Activated T-cell treated with anti-CD3 and anti-CD28 coated beads for 1 hour (primary cell): ENCODE measurements at regions not wholly inside any gene's neighbourhood (a gene's known extent, or its start where the extent isn't known, plus 50 kb on each side); places are given as distances from the start of the nearest gene placed in this dataset.
"Not testable (repeated sequence)": the region's sequence is repeated elsewhere in the genome, so short reads cannot be mapped to it uniquely, and the experiment has no call there.

ENCODE experiments used
- DNase-seq: peaks from one replicate; pipeline ENCODE4 v3.0.0-alpha.2; 2020; ENCODE audit warnings: low read depth

- DNase-seq, result no peak
These were observed 299.8 kb upstream of the NOX3 start for GRCh38 chr6:155755452-155755851.

DNA sequence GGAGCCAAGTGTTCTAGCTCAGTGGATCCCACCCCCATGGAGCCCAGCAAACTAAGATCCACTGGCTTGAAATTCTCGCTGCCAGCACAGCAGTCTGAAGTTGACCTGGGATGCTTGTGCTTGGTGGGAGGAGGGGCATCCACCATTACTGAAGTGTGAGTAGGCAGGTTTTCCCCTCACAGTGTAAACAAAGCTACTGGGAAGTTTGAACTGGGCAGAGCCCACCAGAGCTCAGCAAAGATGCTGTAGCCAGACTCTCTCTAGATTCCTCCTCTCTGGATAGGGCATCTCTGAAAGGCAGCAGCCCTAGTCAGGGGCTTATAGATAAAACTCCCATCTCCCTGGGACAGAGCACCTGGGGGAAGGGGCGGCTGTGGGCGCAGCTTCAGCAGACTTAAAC lies 293.1 kb upstream of the NOX3 start:
- DNase-seq, result not testable (repeated sequence)

GRCh38 chr6:155747491-155747890 lies 291.9 kb upstream of the NOX3 start:
- DNase-seq, result no peak

DNA sequence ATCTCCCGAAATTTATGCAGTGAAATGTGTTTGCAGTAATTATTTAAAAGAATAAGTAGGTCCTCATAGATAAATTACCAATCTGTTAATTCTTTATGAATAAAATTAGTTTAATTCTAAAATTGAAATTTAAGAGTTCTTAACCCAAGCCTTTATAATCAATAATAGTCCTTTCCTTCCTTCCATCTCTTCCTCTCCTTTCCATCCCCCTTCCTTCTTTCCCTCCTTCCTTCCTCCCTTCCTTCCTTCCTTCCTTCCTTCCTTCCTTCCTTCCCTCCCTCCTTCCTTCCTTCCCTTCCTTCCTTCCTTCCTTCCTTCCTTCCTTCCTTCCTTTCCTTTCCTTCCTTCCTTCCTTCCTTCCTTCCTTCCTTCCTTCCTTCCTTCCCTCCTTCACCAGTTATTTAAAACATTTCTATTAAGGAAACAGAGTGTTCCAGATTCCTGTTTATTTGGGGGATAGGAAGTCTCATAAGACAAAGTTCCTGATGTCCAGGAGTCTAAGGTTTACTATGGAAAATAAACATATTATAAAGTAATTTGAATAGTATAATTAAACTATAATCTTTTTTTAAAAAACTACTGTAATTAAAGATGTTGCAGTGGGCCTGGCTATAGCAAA lies 285.3 kb upstream of the NOX3 start:
- DNase-seq, result no peak

DNA sequence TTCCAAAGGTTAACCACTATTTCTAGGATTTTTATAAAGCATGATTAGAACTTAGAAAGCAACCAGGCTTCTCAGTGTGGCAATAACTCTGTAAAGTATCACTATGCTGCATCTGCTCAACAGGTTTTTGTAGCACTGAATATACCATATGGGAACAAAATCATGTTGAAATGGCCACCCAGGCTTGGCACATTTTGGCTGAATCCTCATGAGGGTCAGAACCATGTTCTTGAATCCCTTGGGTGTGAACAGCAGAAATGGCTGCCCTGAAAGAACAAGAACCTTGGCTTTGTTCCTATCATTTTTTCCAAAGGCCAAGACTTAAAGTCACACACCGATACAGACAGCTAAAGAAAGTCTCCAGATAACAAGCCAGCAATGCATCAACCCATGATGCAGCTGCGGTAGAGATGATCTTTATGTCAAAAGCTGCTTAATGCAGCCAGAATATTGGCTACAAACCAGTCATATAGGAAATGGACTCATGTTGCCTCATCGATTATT lies 283.0 kb upstream of the NOX3 start:
- no peak for DNase-seq

GRCh38 chr6:155717374-155717773 lies 261.7 kb upstream of the NOX3 start:
- DNase-seq, result no peak

DNA sequence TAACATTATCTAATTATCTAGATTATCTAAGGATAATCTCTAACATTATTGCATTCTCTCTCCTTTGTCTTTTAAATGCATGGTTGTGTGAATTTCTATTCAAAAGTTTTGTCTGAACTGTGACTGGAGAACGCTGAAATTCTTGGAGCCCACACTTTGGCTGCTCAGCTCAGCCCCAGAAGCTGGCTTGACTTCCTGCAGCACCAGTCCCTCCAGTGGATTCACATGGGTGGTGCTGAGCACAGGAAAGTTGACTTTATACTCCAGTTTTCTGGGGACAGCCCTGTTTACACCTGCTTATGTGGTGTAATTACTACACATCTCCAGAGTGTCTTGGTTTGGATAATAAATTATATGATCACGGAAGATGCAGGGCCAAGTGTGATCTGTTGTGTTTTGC lies 255.1 kb upstream of the NOX3 start:
- no peak for DNase-seq

GRCh38 chr6:155709262-155709661 lies 253.6 kb upstream of the NOX3 start:
- DNase-seq, result no peak

GRCh38 chr6:155708100-155708499 lies 252.5 kb upstream of the NOX3 start:
- no peak for DNase-seq

GRCh38 chr6:155706806-155707205 lies 251.2 kb upstream of the NOX3 start:
- no peak for DNase-seq

- no peak for DNase-seq
These were observed 250.7 kb upstream of the NOX3 start for GRCh38 chr6:155706341-155706740.

GRCh38 chr6:155701342-155701741 lies 245.7 kb upstream of the NOX3 start:
- no peak for DNase-seq

DNA sequence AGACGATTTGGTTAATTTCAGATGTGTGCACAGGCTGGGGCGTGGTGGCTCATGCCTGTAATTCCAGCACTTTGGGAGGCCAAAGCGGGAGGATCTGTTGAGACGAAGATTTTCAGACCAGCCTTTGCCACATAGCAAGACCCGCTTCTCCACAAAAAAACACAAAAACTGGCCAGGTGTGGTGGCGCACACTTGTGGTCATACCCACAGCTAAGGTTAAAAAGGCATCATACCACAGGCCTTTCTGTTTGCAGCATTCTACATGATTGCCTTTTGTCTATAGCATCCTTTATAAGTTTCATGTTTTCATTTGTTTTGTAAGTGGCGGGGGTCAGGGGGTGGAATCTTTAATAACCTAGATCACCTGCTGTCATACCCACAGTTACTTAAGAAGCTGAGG lies 239.9 kb upstream of the NOX3 start:
- DNase-seq, result no peak

GRCh38 chr6:155694419-155694790 lies 238.8 kb upstream of the NOX3 start:
- DNase-seq, result no peak

GRCh38 chr6:155693573-155694418 lies 238.2 kb upstream of the NOX3 start:
- no peak for DNase-seq

DNA sequence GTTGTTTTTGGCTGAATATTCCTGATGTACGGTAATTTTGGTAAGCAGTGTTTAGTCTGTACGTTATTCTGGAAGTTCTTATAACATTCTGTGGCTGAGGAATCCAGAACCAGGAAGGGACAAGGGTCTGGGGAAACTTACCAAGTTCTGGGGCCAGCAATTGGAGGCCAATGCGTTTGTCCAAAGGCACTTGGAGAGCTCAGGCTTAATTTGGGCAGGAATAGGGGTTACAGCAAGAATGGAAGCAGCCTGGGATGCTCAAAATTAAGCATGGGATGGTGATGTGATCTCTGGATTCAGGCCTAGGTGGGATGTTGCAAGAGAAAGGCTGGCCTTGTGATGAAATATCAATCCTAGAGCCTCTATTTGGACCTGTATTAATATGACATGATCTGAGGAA lies 235.2 kb upstream of the NOX3 start:
- DNase-seq, result no peak

GRCh38 chr6:155687645-155688044 lies 232.0 kb upstream of the NOX3 start:
- no peak for DNase-seq

DNA sequence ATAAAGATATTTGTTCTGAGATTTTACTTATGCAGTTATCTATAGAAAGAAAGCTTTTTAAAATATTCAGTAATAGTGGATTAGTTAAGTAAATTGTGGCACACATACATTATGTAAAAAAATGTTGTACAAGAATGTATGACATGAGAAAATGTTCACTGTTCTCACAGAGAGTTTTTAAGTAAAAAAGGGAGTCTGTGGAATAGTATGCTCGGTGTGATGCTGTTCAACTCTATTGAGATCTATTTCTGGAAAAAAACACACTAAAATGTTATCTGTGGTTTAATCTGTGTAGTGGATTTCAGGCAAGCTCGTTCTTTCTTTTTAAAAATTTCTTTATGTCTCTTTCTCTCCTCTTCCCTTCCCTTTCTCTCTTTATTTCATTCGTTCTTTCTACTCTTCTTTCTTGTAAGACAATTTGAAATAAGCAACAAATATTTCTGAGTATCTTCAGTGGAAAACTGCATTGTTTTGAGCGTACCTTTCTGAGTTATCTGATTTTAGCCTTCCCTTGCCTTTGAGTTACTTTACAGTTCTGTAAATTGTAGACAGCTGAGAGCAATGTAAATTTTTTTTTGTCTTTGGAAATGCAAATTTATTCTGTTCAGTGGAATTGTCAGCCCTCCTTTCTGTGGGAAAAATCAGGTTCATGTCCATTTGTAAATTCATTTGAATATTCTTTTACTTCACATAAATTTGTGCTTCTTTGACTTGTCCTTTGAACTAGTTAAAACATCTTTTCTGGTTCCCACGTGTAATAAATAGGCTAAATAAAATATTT lies 229.0 kb upstream of the NOX3 start:
- DNase-seq, result no peak

DNA sequence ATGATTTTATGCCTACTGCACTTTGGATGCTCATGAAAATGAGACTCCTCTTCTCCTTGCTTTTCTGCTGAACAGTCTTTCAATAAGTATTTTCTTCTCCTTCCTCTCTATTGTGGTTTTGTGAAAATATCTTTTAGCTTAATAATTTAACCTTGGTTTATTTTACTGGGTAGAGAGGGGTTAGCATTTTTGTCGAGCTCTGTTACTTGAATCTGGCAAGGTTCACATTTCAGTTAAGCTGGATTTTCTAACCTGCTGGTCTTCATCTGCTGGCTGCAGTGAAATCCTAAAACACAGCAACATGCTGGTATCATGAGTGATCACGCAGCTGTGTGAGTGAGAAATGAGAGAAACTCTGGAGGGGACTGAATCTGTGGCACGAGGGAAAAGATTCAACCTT lies 222.7 kb upstream of the NOX3 start:
- no peak for DNase-seq

GRCh38 chr6:155676346-155676745 lies 220.7 kb upstream of the NOX3 start:
- no peak for DNase-seq

DNA sequence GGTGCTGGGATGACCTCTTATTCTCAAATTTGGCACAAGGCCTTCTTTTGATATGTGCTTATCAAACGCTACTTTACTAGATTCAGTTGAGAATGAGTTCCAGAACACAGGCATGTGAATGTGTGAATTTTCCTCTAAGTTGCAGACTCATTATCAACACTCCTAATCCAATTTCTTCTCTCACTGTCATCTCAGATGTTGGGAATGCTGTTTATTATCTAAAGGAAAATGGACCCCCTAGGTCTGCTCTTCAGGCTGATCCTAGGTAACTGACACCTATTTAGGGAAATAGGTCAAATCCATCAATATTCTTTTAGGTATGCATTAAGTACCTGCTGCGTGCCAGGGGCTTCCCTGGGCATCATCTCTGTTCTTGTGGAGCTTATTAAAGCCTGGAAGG lies 215.0 kb upstream of the NOX3 start:
- DNase-seq, result no peak

GRCh38 chr6:155660251-155660977 lies 204.8 kb upstream of the NOX3 start:
- DNase-seq, result no peak
